HCT116 (cell line): ENCODE measurements at regions not wholly inside any gene's neighbourhood (a gene's known extent, or its start where the extent isn't known, plus 50 kb on each side); places are given as distances from the start of the nearest gene placed in this dataset.

Experiments
- ATAC-seq: fragments of 200-7000 bp; cut with Tn5 transposase; 2 replicates; pipeline ENCODE4 v1.9.1; 2020; ENCODE audit warnings: mild to moderate bottlenecking, moderate library complexity
- BruUV-seq: library from RNA; stranded (reverse); fragments of 400-500 nt; replicated peaks from 2 replicates; lab custom pipeline; 2021; lab: Mats Ljungman, UMichigan
- CTCF ChIA-PET: fragments of 300-600 bp; sonication (Branson Sonifier 250); formaldehyde crosslinking; loops from one replicate; lab custom pipeline; 2021; ENCODE audit warnings: antibody characterized with exemption; lab: Charles Lee
- POLR2A ChIA-PET: fragments of 300-600, 350-600 bp; sonication (Branson Sonifier 250); formaldehyde crosslinking; loops from one replicate; lab custom pipeline; 2021; ENCODE audit warnings: antibody characterized with exemption; lab: Charles Lee
- RAD21 ChIA-PET, 2 experiments: fragments of 300-600 bp; sonication (Branson Sonifier 250); formaldehyde crosslinking; loops; one replicate each; lab custom pipeline; 2023; ENCODE audit warnings: low total read pairs in 2 of 2; ENCODE audit not compliant: uncharacterized antibody in 2 of 2, unreplicated experiment in 2 of 2, low non-redundant PET in 1 of 2; lab: Charles Lee
- DNase-seq: peaks from one replicate; pipeline ENCODE4 v3.0.0-alpha.2; 2010; ENCODE audit warnings: low read depth, low spot score
- H2AFZ ChIP-seq: fragments of 200-600 bp; shearing (Covaris generic), sonication (generic); 2 replicates; pipeline ENCODE4 v1.6.1; 2017; ENCODE audit warnings: low read depth, mixed run types, mixed read lengths, antibody characterized with exemption, low read length; ENCODE audit not compliant: poor library complexity, severe bottlenecking
- H3K27ac ChIP-seq: 2 replicates; pipeline ENCODE4 v1.5.1; 2012; ENCODE audit warnings: low read depth, low read length
- H3K27me3 ChIP-seq: fragments of 200-600 bp; sonication (generic); 2 replicates; pipeline ENCODE4 v1.6.1; 2016; ENCODE audit warnings: mixed run types, low read length, mixed read lengths; ENCODE audit not compliant: insufficient read depth
- H3K36me3 ChIP-seq, 2 experiments: fragments of 200-500 bp in 1 of 2; fragments of 200-600 bp in 1 of 2; sonication (Bioruptor generic) in 1 of 2; sonication (generic) in 1 of 2; 2 replicates each; pipeline versions ENCODE4 v1.5.1 to v1.6.1; 2014 to 2016; ENCODE audit warnings: low read length in 2 of 2, inconsistent platforms in 1 of 2, mixed read lengths in 1 of 2, mixed run types in 1 of 2; ENCODE audit not compliant: insufficient read depth in 2 of 2, control insufficient read depth in 1 of 2
- H3K4me1 ChIP-seq, 2 experiments: fragments of 200-600 bp in 1 of 2; sonication (generic) in 1 of 2; 2 replicates each; pipeline versions ENCODE4 v1.5.1 to v1.6.1; 2012 to 2017; ENCODE audit warnings: low read length in 2 of 2, inconsistent platforms in 1 of 2, mild to moderate bottlenecking in 1 of 2, mixed read lengths in 1 of 2, mixed run types in 1 of 2, moderate library complexity in 1 of 2; ENCODE audit not compliant: insufficient read depth in 2 of 2, control insufficient read depth in 1 of 2
- H3K4me2 ChIP-seq: fragments of 200-600 bp; sonication (generic); 2 replicates; pipeline ENCODE4 v1.6.1; 2017; ENCODE audit warnings: mixed run types, low read length, mixed read lengths
- H3K4me3 ChIP-seq, 2 experiments: fragments of 200-600 bp in 1 of 2; sonication (generic) in 1 of 2; replicated peaks in 1 of 2; 2 replicates each; pipeline ENCODE4 v1.5.1; 2011 to 2016; ENCODE audit warnings: low read length in 2 of 2, control low read depth in 1 of 2, low read depth in 1 of 2, mild to moderate bottlenecking in 1 of 2, mixed read lengths in 1 of 2, mixed run types in 1 of 2
- H3K79me2 ChIP-seq: fragments of 200-600 bp; sonication (generic); 2 replicates; pipeline ENCODE4 v1.6.1; 2017; ENCODE audit warnings: mild to moderate bottlenecking, mixed run types, low read length, moderate library complexity, mixed read lengths; ENCODE audit not compliant: insufficient read depth
- H3K9ac ChIP-seq: fragments of 200-600 bp; sonication (generic); 2 replicates; pipeline ENCODE4 v1.6.1; 2016; ENCODE audit warnings: low read length, mixed read lengths
- H3K9me2 ChIP-seq: fragments of 200-600 bp; sonication (generic), shearing (Covaris generic); 2 replicates; pipeline ENCODE4 v1.6.1; 2017; ENCODE audit warnings: mixed run types, mild to moderate bottlenecking, moderate library complexity; ENCODE audit not compliant: insufficient read depth
- H3K9me3 ChIP-seq, 2 experiments: fragments of 200-500 bp in 1 of 2; fragments of 200-600 bp in 1 of 2; sonication (Bioruptor generic) in 1 of 2; sonication (generic) in 1 of 2; 2 replicates each; pipeline ENCODE4 v1.6.1; 2014 to 2017; ENCODE audit warnings: low read length in 2 of 2, mixed read lengths in 2 of 2, inconsistent platforms in 1 of 2, low read depth in 1 of 2, mild to moderate bottlenecking in 1 of 2, mixed run types in 1 of 2, moderate library complexity in 1 of 2; ENCODE audit not compliant: control insufficient read depth in 1 of 2, insufficient read depth in 1 of 2
- H4K20me1 ChIP-seq: fragments of 200-600 bp; sonication (generic), shearing (Covaris generic); 2 replicates; pipeline ENCODE4 v1.6.1; 2017; ENCODE audit warnings: mixed run types, mild to moderate bottlenecking, moderate library complexity; ENCODE audit not compliant: insufficient read depth
- CBX3 ChIP-seq: IDR thresholded peaks from 2 replicates; pipeline ENCODE4 v1.6.1; 2012; ENCODE audit warnings: low read depth
- EZH2 ChIP-seq: fragments of 200-600 bp; sonication (generic); IDR thresholded peaks from 2 replicates; pipeline ENCODE4 v1.6.1; 2017; ENCODE audit warnings: antibody characterized with exemption, mixed run types
- POLR2AphosphoS5 ChIP-seq: IDR thresholded peaks from 2 replicates; pipeline ENCODE4 v1.6.1; 2011; ENCODE audit warnings: mild to moderate bottlenecking, low read depth, low read length, moderate library complexity
- RAD21 ChIP-seq: IDR thresholded peaks from 2 replicates; pipeline ENCODE4 v1.6.1; 2012; ENCODE audit warnings: low read depth, mild to moderate bottlenecking
- SP1 ChIP-seq: IDR thresholded peaks from 2 replicates; pipeline ENCODE4 v1.6.1; 2012; ENCODE audit warnings: low read depth
- intact Hi-C: fragments of 100-400 bp; cut with micrococcal nuclease; formaldehyde crosslinking; loops from 2 replicates; pipeline ENCODE4 v1.10.0; 2022
- TF ChIP-seq, protein P1 (sequence below): IDR thresholded peaks from 2 replicates; pipeline ENCODE4 v1.6.1; 2012
- TF ChIP-seq, protein P2 (sequence below): IDR thresholded peaks from 2 replicates; pipeline ENCODE4 v1.6.1; 2012; ENCODE audit warnings: low read depth

DNA sequence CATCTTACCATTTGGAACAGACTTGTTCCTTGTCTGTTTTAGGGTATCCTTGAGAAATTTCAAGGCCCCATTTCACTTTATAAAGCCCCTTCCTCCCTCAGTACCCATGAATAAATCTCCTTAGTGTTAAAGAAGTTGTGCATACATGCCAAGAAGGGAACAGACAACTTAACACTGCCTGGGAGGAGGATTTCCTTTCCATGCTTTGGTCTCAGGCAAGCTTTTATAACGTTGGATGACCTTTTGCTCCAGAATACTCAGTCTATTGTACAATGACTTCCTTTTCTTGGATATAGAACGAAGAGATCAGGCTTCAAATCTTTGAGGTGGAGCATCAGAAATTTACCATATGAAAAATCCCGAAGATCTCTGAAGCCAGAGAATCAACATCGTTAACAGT lies 551.4 kb downstream of the PRKD1 start:
- ChIA-PET RAD21 (no interaction called here), POLR2A (no interaction called here)
- BruUV-seq = no TSS peak

DNA sequence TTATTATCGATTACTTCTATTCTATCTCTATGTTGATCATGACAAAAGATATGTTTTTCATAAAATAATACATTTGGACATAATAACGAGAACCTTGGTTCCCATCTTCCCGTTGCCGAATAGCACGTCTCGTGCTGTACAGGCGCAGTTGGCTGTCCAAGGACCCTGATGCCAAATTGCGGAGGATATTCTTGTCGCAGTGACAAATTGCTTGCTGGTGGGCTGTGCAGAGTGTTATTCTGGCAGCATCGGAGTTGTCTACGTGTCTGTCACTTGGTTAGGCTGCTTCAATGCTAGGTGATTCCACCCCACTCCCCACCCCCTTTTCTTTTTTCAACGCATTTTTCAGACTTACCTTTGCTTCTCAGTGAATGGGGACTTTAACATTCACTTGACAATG lies 546.8 kb downstream of the PRKD1 start:
- no TSS peak for BruUV-seq
- Histone ChIP-seq H4K20me1 (no peaks in the 10 kb centered on the region), H3K4me1 (no peaks in the 10 kb centered on the region), H3K9me3 (peaks cover 15 to 33% of the 10 kb centered on the region in 2 experiments; a peak in 2 of 4 replicates), H3K27me3 (no peaks in the 10 kb centered on the region), H3K36me3 (no peaks in the 10 kb centered on the region), H3K79me2 (no peaks in the 10 kb centered on the region), H3K27ac (no peak overlapping the region), H3K4me2 (no peak overlapping the region), H2AFZ (no peak overlapping the region), H3K4me3 (no peak overlapping the region), H3K9ac (no peak overlapping the region), H3K9me2 (no peaks in the 10 kb centered on the region)
- DNase-seq = no peak
- ChIA-PET RAD21 (no interaction called here), POLR2A (no interaction called here), CTCF (no interaction called here)
- ATAC-seq = no peak
- intact Hi-C loops = no loop called here
- TF ChIP-seq EZH2 (no peak), RAD21 (no peak), POLR2AphosphoS5 (no peak), CBX3 (no peak), SP1 (no peak)
- TF ChIP-seq, protein P1, sequence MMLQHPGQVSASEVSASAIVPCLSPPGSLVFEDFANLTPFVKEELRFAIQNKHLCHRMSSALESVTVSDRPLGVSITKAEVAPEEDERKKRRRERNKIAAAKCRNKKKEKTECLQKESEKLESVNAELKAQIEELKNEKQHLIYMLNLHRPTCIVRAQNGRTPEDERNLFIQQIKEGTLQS = no peak

More for the DNA sequence above, 551.4 kb downstream of the PRKD1 start:
- H3K27ac ChIP-seq = no peak overlapping the region
- CTCF ChIA-PET = no interaction called here
- TF ChIP-seq, protein P2, sequence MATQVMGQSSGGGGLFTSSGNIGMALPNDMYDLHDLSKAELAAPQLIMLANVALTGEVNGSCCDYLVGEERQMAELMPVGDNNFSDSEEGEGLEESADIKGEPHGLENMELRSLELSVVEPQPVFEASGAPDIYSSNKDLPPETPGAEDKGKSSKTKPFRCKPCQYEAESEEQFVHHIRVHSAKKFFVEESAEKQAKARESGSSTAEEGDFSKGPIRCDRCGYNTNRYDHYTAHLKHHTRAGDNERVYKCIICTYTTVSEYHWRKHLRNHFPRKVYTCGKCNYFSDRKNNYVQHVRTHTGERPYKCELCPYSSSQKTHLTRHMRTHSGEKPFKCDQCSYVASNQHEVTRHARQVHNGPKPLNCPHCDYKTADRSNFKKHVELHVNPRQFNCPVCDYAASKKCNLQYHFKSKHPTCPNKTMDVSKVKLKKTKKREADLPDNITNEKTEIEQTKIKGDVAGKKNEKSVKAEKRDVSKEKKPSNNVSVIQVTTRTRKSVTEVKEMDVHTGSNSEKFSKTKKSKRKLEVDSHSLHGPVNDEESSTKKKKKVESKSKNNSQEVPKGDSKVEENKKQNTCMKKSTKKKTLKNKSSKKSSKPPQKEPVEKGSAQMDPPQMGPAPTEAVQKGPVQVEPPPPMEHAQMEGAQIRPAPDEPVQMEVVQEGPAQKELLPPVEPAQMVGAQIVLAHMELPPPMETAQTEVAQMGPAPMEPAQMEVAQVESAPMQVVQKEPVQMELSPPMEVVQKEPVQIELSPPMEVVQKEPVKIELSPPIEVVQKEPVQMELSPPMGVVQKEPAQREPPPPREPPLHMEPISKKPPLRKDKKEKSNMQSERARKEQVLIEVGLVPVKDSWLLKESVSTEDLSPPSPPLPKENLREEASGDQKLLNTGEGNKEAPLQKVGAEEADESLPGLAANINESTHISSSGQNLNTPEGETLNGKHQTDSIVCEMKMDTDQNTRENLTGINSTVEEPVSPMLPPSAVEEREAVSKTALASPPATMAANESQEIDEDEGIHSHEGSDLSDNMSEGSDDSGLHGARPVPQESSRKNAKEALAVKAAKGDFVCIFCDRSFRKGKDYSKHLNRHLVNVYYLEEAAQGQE = no peak
- H3K79me2 ChIP-seq = no peaks in the 10 kb centered on the region
- DNase-seq = no peak
- no peak overlapping the region for H3K4me2 ChIP-seq
- no peak overlapping the region for H2AFZ ChIP-seq
- ATAC-seq = no peak
- no peak overlapping the region for H3K9ac ChIP-seq
- peaks cover 6 to 50% of the 10 kb centered on the region in 2 experiments; a peak in 2 of 4 replicates for H3K9me3 ChIP-seq
- no peaks in the 10 kb centered on the region for H3K9me2 ChIP-seq
- intact Hi-C loops = no loop called here
- no peaks in the 10 kb centered on the region; a peak in 1 of 4 replicates for H3K36me3 ChIP-seq
- H3K4me3 ChIP-seq = no peak overlapping the region
- no peaks in the 10 kb centered on the region for H4K20me1 ChIP-seq
- no peaks in the 10 kb centered on the region for H3K27me3 ChIP-seq
- no peaks in the 10 kb centered on the region for H3K4me1 ChIP-seq
